Kidney tubule cell (primary cell): ENCODE measurements at regions not wholly inside any gene's neighbourhood (a gene's known extent, or its start where the extent isn't known, plus 50 kb on each side); places are given as distances from the start of the nearest gene placed in this dataset.

ENCODE experiments used
- DNase-seq: peaks from one replicate; pipeline ENCODE4 v3.0.0-alpha.2; 2018; ENCODE audit warnings: low spot score

DNA sequence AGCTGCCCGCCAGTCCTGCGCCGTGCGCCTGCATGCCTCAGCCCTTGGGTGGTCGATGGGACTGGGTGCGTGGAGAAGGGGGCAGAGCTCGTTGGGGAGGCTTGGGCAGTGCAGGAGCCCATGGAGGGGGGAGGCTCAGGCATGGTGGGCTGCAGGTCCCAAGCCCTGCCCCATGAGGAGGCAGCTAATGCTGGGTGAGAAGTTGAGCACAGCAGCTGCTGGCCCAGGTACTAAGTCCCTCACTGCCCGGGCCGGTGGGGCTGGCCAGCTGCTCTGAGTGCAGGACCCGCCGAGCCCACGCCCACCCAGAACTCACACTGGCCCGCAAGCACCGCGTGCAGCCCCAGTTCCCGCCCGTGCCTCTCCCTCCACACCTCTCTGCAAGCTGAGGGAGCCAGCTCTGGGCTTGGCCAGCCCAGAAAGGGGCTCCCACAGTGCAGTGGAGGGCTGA lies 764.3 kb upstream of the TYRP1 start:
- DNase-seq = no peak

DNA sequence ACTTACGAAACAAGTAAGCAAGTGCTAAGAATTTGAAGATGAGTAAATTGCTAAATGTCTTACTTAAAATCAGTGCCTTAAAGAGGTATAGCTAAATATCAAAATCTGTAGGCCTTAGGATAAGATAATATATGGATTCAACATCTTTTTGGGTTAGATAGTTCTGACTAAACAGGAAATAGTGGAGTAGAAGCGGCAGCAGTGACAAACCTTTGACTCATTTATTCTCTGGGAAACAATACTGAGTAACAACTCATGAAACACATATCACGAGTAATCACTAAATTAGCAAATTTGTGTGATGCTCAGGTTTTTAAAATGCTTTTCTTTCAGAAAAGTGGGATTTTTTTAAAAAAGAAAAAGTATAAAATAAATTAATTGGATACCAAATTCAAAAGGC lies 762.1 kb upstream of the TYRP1 start:
- no peak for DNase-seq

DNA sequence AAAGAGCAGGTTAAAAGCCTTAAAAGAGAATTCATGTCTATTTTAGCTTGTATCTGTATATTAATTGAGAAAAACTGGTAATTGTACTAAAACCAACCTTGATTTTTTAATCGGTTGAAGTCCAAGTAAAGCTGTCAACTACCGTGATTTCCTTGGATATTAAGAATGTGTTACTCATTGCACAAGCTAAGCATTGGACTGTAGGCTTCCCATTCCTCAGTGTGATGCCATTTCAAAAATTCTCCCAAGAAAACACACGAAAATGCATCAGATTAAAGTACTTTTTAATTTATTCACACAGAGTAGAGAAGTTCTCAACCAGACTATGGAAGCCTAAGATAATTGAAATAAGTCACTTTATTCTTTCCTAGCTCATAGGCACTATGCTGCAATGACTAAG lies 761.4 kb upstream of the TYRP1 start:
- DNase-seq = no peak

DNA sequence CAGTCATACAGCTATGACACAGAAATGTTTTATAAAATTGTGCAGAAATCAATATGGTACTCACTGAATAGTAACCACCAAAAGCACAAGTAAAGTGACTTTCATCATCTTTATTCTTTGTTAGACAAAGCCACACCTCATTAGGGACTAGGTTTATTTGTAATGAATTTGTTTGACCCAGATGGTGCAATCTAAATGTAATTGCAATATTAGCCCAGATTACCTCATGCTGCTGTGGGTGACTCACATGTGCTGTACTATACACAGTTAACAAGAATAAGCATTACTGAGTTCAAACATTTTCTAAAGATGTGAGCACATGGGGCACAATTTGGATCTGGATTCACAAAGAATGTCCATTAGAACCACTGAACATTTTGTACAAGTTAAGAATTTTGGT lies 759.3 kb upstream of the TYRP1 start:
- DNase-seq = peak; percentile 1

DNA sequence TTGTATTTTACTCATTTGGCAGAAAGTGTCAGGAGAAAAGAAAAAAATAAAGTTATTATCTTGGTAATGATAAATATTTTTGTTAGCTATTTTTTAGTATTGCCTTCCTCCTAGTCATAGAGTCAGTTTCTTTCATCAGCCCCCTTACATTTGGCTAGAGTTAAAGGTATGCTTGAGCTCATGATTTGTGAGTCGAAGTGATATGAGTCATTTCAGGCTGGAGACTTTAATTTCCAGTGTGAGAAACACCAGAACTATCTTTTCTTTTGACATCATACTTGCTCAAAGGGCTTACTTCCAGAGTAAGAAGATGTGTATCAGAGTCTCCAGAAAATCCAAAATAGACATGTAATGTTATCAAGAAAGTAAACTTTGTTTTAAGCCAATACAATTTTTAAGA lies 746.7 kb upstream of the TYRP1 start:
- no peak for DNase-seq

DNA sequence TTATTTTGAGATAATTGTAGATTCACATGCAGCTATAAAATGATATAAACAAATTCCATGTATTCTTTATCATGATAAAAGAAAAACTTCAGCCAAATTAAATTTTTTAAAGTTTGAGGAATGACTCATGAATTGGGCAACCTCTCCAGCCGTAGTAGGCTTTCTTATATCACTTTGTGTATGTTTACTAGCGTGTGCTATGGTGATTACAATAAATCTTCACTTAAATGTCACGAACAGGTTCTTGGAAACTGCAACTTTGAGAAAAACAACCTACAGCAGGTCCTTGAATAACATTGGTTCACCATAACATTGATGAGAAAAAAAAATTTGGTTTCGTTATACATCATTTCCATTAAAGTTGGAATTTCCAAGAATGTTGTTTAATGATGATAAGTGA lies 730.9 kb upstream of the TYRP1 start:
- DNase-seq = no peak

DNA sequence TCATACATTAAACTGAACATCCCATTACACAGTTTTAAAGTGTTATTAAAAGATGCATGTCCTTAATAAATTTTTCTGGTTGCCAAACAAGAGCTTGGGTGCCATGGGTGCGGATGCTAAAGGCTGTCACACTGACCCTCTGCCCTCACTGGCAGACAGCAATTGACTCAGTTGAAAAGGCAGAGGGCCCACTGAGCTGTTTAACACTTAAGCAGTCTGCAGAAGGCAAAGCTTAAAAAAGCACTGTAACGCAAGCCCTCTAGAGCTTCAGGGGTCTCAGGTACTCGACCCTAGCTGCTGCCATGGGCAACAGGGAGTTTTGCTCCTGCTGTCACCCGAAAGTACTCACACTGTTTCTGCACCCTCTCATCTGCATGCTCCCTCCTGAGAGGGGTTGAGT lies 726.4 kb upstream of the TYRP1 start:
- no peak for DNase-seq

DNA sequence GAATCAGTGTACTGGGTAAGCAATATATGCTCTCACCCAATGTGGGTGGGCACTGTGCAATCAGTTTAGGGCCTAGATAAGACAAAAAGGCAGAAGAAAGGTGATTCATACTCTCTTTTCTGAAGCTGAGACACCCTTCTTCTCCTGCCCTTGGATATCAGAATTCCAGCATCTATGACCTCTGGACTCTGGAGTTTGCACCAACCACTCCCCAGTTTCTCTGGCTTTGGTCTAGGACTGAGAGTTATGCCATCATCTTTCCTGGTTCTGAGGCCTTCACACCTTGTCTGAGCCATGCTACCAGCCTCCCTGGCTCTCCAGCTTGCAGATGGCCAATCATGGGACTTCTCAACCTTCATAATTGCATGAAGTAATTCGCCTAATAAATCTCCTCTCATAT lies 724.6 kb upstream of the TYRP1 start:
- no peak for DNase-seq

DNA sequence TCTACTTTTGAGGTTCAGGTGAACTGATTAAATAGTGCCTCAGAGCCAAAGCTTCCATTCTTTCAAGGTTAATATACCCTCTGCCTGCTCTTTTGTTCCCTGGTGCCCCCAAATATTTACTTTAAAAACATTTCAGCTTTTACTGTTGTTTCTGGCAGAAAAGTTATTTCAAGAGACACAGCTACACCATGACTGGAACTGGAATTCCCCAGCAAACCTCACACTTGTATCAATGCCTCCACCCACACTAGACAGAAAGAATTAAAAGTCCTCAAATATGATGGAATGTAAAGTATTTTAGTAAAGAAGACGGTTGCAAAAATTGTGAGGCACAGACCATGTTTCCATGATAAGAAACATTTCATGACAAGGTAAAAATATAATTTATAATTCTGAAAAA lies 720.2 kb upstream of the TYRP1 start:
- DNase-seq = no peak

DNA sequence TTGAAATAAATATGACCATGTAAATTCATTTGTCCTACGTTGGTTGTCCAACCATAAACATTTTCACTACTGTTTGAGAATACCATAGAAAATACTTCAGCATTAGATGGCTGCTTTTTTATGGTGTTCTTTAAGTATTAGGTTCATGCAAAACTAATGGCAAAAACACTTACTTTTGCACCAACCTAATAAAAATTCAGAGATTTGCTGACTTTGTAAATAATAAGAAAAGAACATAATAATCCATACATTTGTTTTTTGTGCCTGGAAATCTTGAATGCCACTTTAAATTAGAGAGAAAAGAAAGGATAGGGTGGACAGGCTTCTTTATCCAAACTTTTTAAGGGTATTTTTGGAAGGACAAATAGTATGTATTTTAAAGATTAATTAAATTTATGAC lies 719.7 kb upstream of the TYRP1 start:
- no peak for DNase-seq

DNA sequence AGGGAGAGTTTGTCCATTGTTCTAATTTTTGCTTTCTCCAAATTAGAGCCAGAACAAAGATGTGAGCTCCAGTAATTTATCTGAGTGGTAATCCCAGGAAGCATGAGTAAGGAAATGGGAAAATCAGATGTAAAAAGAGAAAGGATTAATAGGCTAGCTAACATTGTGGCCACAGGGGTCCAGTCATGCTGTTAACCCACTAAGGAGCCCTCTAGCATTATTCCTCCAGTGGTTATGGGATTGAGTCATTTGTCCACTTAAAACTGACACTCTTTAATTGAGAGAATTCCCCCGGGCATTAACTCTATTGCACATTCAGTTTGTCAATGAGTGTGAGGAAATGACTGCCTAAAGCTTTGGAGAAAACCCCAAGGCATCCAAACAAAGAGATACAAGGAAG lies 700.3 kb upstream of the TYRP1 start:
- no peak for DNase-seq

DNA sequence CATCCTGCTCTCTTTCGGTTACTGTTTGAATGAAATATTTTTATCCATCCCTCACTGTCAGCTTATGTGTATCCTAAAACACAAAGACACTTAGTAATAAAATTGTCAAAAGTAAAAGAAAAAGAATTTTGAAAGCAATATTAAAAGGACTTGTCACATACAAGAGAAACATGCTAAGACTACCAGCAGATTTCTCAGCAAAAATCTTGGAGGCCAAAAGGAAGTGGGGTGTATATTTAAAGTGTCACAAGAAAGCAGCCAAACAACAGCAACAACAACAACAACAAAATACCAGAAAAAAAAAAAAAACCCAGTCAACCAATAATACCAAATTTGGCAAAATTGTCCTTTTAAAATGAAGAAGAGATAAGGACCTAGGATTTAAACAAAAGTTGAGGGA lies 678.7 kb upstream of the TYRP1 start:
- no peak for DNase-seq

DNA sequence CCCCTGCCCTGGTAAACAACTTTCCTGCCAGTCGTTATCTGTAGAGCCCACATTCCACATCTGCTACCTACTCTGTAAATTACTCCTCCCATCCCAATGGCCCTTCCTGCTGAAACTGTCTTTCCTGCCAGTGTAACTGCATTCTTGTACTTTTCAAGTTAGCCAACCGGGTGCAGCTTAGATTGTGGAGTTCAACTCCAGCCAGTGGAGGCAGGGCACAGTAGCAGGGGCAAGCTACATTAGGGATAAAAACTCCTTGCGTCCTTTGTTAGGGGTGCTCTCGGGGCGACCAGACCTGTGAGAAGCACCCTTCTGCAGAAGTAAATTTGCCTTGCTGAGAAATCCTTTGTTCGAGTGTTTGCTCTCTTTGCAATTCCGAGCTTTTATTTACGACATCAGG lies 639.0 kb upstream of the TYRP1 start:
- DNase-seq = no peak

DNA sequence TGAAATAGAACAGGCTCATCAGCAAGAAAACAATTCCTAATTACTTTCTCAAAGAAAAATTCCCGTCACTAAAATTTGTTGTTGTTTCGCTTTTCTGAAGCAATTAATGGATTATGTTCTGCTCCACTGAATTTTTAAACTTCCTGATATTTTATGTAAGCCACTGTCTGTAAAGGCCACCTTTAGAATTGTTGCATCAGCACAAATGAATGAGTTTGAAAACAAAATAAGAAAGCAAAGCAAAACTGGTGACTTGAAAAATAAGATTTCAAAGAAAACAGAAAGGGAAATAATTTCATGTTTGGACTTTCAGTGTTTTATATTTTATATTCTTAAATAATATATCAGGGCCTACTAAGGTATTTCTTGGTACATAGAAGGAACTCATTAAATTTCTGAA lies 636.3 kb upstream of the TYRP1 start:
- DNase-seq = no peak

DNA sequence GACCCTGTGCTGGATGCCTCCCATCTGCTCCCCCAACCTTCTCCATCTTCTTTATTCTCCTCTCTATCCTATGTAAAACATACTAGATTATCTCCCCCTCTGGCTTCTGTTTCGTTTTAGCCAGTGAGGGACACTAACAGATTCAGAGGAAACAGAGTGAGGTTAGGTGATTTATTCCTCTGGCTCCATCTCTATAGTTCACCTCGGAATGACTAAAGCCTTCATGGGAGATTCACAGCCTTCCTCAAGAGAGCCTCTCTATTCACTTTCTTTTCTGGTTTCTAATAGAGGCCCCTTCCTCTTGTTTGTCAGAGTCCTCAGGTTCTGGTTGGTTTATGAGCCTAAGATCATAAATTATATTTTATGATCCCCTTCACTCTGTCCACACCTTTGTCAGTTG lies 633.1 kb upstream of the TYRP1 start:
- DNase-seq = no peak

DNA sequence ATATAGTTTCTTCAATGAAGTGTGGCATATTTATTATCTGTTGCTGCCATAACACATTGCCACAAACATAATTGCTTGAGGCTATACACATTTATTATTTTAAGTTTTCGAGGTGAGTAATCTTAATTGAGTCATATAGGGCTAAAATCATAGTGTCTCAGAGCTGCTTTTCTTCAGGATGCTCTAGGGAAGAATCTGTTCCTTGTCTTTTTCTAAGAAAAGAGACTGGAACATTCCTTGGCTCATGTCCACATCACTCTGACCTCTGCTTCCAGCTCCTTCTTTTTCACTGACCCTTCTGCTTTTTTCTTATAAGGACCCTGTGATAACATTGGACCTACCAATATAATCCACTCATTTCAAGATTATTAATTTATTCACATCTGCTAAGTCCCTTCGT lies 632.4 kb upstream of the TYRP1 start:
- no peak for DNase-seq

DNA sequence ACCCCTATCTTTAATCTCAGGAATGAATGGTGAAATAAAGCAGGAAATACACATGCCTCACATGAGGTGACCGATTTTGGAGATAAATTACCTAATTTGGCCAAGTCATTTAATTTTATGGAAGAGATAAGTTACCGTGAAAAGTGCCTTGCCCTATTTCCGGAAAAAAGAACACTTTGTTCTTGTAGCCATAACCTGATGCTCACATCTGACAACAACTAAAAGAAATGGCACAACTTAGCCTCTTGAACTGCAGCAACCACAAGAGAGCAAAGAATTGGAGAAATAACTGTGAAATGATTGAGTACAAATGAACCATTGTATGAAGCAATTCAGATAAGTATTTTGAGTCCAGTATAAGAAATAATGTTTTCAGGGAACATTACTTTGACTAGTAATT lies 628.1 kb upstream of the TYRP1 start:
- DNase-seq = no peak

DNA sequence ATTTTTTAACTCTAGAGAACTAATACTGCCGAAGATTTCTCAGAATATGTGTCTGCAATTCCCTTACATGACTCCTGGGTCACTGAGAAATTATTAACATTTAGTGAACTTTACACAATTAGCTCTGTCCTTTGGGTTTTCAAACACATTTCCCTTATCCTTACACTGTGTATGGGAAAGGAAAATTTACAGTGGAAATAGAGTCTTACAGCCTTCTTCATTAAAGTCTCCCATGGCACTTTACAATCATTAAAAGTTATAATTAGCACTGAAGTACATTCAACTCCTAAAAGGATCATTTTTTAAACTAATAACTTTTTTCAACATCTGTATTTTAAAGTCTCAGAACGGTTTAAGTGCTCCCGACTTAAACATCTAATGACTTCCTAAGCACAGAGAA lies 627.5 kb upstream of the TYRP1 start:
- DNase-seq = no peak

DNA sequence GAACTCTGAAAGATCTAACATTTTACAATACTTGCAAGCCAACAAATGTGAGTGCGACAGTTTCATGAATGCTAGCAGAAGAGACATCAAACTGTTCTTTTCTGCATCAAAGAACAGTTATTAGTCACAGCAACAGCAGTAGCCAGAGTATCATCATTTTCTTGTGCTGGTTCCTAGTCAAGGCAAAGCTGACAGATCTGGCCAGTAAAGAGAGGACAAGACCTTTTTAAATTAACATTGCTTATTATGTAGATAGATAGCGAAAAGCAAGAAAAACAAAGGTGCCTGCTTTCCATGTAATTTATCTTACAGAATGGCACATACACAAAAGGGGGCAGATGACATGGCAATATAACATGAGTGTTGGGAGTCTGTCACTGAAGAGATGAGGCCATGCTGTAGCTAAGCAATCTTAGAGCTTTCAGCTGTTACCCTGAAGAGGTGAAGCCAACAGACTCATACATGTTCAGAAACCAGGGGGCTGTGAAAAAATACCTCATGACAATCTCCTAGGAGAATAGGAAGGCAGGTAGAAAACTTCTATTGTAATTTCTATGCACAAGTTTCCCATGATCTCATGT lies 626.6 kb upstream of the TYRP1 start:
- DNase-seq = no peak

DNA sequence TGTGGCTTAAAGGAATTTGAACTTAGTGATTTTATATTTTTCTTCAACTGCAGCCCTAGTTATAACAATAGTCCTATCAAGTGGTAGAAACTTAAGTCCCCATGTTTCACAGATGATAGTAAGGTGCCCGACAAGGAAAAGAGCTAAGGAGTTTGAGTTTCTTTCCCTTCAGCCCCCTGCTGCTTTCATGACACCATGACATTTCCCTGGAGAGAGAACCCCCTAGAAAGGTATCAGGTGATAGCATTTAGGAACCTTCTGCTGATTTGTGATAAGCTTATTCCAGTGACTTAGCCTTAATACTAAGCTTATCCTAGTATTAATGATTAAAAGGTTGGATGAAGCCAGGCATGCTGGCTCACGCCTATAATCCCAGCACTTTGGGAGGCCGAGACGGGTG lies 623.8 kb upstream of the TYRP1 start:
- no peak for DNase-seq

DNA sequence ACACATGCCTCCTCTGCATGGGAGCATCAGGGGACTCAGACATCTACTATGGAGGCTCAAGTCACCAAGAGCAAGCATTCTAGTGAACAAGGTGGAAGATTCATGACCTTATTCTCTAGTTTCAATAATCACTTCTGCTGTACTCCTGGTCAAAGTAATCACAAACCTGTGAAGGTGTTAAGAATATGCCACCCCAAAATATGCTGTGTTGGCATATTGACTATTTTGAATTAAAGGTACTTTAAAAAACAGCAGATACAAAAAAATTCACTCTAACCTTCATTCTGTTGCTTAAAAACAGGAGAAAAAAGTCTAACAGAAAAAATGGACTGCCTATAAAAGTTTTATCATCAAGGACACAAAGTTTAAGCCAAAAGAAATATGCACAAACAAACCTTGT lies 607.8 kb upstream of the TYRP1 start:
- DNase-seq = no peak

DNA sequence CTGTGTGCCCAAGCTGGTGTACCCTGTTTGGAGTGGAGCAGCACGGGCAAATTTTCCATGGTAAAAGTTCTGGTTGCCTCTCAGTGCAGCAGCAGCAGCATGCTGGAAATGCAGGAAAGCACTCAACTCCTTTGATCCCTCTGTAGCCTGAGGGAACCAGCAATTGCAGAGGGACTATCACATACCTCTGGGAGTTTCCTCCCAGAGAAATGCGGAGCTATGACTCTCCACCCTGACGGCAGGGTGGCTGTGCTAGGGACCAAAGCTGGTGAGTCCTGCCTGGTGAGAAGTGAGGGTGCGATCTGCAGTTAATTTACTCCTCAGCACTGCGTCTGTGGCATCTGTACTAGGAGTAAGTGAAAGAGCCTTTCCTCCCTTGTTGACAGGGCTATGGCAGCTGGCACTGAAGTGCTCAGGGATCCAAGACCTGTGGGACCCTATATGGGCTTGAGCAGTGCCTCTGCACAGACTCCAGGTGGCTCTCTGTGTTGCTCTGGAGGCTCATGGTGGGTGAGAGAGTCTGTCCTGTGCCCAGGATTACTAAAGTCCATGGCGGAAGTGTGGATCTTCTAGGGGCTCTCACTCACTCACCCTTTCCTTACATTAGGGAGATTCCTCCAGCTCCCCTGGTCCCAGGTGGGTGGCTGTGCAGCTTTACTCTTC lies 601.2 kb upstream of the TYRP1 start:
- DNase-seq = no peak

DNA sequence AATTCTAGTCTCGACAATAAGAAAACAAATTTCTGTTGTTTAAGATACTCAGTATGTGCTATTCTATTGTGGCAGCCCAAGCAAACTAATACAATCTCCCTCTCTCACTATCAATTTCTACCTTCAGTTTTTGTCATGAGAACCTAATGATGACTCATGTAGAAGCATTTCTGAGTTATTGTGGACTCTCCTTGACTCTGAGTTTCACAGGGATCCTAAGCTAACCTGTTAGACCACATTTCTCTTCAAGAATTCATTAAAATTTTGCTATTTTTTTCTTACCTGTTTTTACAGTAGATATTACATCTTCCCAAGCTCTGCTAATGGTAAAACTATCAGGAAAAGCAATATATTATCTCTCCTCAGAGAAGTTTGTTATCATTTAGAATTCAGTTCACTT lies 599.1 kb upstream of the TYRP1 start:
- no peak for DNase-seq

DNA sequence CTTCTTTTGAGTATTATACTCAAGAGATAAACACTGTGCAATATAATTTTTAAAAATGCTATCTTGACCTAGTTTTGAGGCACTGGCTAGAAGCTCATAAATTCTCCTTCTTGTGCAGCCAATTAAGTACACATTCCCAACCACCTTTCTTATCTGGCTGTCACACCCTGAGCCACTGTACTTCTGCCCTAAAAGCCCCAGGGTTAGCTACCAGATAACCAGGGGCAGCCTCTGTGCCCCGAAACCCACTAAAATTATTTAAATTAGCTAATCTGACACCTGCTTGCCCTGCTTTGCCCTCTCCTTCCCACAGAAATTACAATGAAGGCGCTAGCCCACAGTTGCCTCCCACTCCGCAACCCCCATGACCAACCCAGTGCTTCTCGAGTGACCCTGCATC lies 597.3 kb upstream of the TYRP1 start:
- DNase-seq = no peak

DNA sequence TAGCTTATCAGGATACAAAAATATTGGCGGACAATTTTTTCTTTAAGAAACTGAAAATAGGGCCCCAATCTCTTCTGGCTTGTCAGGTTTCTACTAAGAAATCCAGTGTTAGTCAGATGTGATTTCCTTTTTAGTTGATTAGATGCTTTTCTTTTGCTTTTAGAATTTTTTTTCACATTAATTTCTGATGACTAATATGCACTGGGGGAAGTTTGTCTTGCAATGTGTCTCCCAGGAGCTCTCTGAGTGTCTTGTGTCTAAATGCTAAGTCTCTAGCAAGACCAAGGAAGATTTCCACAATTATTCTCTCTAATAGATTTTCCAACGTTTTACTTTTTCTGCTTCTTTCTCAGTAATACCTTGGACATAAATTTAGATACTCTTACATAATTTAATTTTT lies 559.8 kb upstream of the TYRP1 start:
- no peak for DNase-seq
